HG03342 (cell line): ENCODE measurements at regions not wholly inside any gene's neighbourhood (a gene's known extent, or its start where the extent isn't known, plus 50 kb on each side); places are given as distances from the start of the nearest gene placed in this dataset.

Experiments
- ATAC-seq: cut with Tn5 transposase; IDR thresholded peaks from one replicate; pipeline ENCODE4 v1.9.1; 2021; ENCODE audit warnings: mild to moderate bottlenecking, moderate library complexity; ENCODE audit not compliant: unreplicated experiment

- ATAC-seq: peak; percentile 67
These were observed 71.2 kb upstream of the FOXK1 start for GRCh38 chr7:4610768-4611467.

GRCh38 chr7:4612237-4612636, 69.9 kb upstream of the FOXK1 start:
- no peak for ATAC-seq

- no peak for ATAC-seq
These were observed 68.9 kb upstream of the FOXK1 start for GRCh38 chr7:4612939-4613841.

GRCh38 chr7:4613846-4614548, 68.1 kb upstream of the FOXK1 start:
- ATAC-seq: no peak

GRCh38 chr7:4616116-4616515, 66.0 kb upstream of the FOXK1 start:
- no peak for ATAC-seq

- no peak for ATAC-seq
These were observed 60.7 kb upstream of the FOXK1 start for GRCh38 chr7:4621396-4621795.

GRCh38 chr7:4626318-4626845, 55.7 kb upstream of the FOXK1 start:
- no peak for ATAC-seq

GRCh38 chr7:4629287-4629895, 52.7 kb upstream of the FOXK1 start:
- ATAC-seq: no peak

- ATAC-seq: no peak
These were observed 50.5 kb upstream of the FOXK1 start for GRCh38 chr7:4631380-4632179.
